H9 (cell line): ENCODE measurements at regions not wholly inside any gene's neighbourhood (a gene's known extent, or its start where the extent isn't known, plus 50 kb on each side); places are given as distances from the start of the nearest gene placed in this dataset.

Experiments used
- DNase-seq: peaks from one replicate; pipeline ENCODE4 v3.0.0-alpha.2; 2017
- H2AFZ ChIP-seq: one replicate; pipeline ENCODE4 v1.6.1; 2013; ENCODE audit warnings: mild to moderate bottlenecking, low read length, control low read depth, moderate library complexity
- H2AK5ac ChIP-seq: 2 replicates; pipeline ENCODE4 v1.6.1; 2013; ENCODE audit warnings: low read length, control low read depth, mixed read lengths; ENCODE audit not compliant: insufficient read length
- H2BK120ac ChIP-seq: one replicate; pipeline ENCODE4 v1.6.1; 2013; ENCODE audit warnings: low read depth, mild to moderate bottlenecking, low read length, control low read depth, inconsistent platforms; ENCODE audit not compliant: poor library complexity, severe bottlenecking
- H2BK12ac ChIP-seq: 2 replicates; pipeline ENCODE4 v1.6.1; 2013; ENCODE audit warnings: low read length, control low read depth, mixed read lengths, low read depth; ENCODE audit not compliant: insufficient read length
- H2BK15ac ChIP-seq: 2 replicates; pipeline ENCODE4 v1.6.1; 2013; ENCODE audit warnings: low read depth, low read length, control low read depth
- H2BK20ac ChIP-seq: one replicate; pipeline ENCODE4 v1.6.1; 2013; ENCODE audit warnings: low read depth, mild to moderate bottlenecking, low read length, control low read depth, inconsistent platforms; ENCODE audit not compliant: poor library complexity, severe bottlenecking
- H2BK5ac ChIP-seq: 2 replicates; pipeline ENCODE4 v1.6.1; 2013; ENCODE audit warnings: low read length, control low read depth, mixed read lengths; ENCODE audit not compliant: insufficient read length
- H3K14ac ChIP-seq: 2 replicates; pipeline ENCODE4 v1.6.1; 2013; ENCODE audit warnings: low read length, control low read depth; ENCODE audit not compliant: insufficient read depth
- H3K18ac ChIP-seq: 2 replicates; pipeline ENCODE4 v1.6.1; 2013; ENCODE audit warnings: low read depth, mild to moderate bottlenecking, mixed read lengths, low read length, control low read depth; ENCODE audit not compliant: insufficient read length
- H3K23ac ChIP-seq: 2 replicates; pipeline ENCODE4 v1.6.1; 2013; ENCODE audit warnings: low read length, control low read depth, mixed read lengths, low read depth; ENCODE audit not compliant: insufficient read length
- H3K23me2 ChIP-seq: 2 replicates; pipeline ENCODE4 v1.6.1; 2013; ENCODE audit warnings: low read depth, mild to moderate bottlenecking, mixed read lengths, low read length, control low read depth; ENCODE audit not compliant: insufficient read length, poor library complexity, severe bottlenecking
- H3K27ac ChIP-seq: 2 replicates; pipeline ENCODE4 v1.5.1; 2013; ENCODE audit warnings: low read length, control low read depth, mixed read lengths, low read depth; ENCODE audit not compliant: insufficient read length
- H3K27me3 ChIP-seq: 2 replicates; pipeline ENCODE4 v1.6.1; 2013; ENCODE audit warnings: low read length, control low read depth, inconsistent platforms; ENCODE audit not compliant: insufficient read depth
- H3K4ac ChIP-seq: 2 replicates; pipeline ENCODE4 v1.6.1; 2013; ENCODE audit warnings: low read depth, mild to moderate bottlenecking, control low read depth, inconsistent platforms, low read length, moderate library complexity
- H3K4me1 ChIP-seq: 2 replicates; pipeline ENCODE4 v1.6.1; 2013; ENCODE audit warnings: low read length, control low read depth, inconsistent platforms; ENCODE audit not compliant: insufficient read depth
- H3K4me2 ChIP-seq: 2 replicates; pipeline ENCODE4 v1.6.1; 2013; ENCODE audit warnings: low read length, control low read depth, mixed read lengths; ENCODE audit not compliant: insufficient read length, insufficient read depth
- H3K56ac ChIP-seq: 2 replicates; pipeline ENCODE4 v1.6.1; 2013; ENCODE audit warnings: low read depth, mild to moderate bottlenecking, mixed read lengths, low read length, control low read depth; ENCODE audit not compliant: insufficient read length
- H3K79me1 ChIP-seq: 2 replicates; pipeline ENCODE4 v1.6.1; 2013; ENCODE audit warnings: low read depth, mild to moderate bottlenecking, moderate library complexity, low read length, control low read depth, inconsistent platforms; ENCODE audit not compliant: insufficient read depth, poor library complexity, severe bottlenecking
- H3K79me2 ChIP-seq: 2 replicates; pipeline ENCODE4 v1.6.1; 2013; ENCODE audit warnings: low read length, control low read depth, inconsistent platforms; ENCODE audit not compliant: insufficient read depth
- H3K9ac ChIP-seq: 2 replicates; pipeline ENCODE4 v1.6.1; 2013; ENCODE audit warnings: low read length, control low read depth, mixed read lengths; ENCODE audit not compliant: insufficient read length; ENCODE audit errors: extremely low read depth
- H3K9me3 ChIP-seq: one replicate; pipeline ENCODE4 v1.6.1; 2013; ENCODE audit warnings: low read depth, low read length, inconsistent platforms; ENCODE audit not compliant: control insufficient read depth
- H3T11ph ChIP-seq: one replicate; pipeline ENCODE4 v1.6.1; 2013; ENCODE audit warnings: mild to moderate bottlenecking, low read length, control low read depth, inconsistent platforms
- H4K20me1 ChIP-seq: one replicate; pipeline ENCODE4 v1.6.1; 2013; ENCODE audit not compliant: control insufficient read depth, insufficient read length, insufficient read depth
- H4K5ac ChIP-seq: 2 replicates; pipeline ENCODE4 v1.6.1; 2013; ENCODE audit warnings: low read depth, mild to moderate bottlenecking, mixed read lengths, low read length, control low read depth; ENCODE audit not compliant: insufficient read length
- H4K8ac ChIP-seq: replicated peaks from 2 replicates; pipeline ENCODE4 v1.6.1; 2013; ENCODE audit warnings: low read length, control low read depth, mixed read lengths, low read depth; ENCODE audit not compliant: insufficient read length
- H4K91ac ChIP-seq: 2 replicates; pipeline ENCODE4 v1.6.1; 2013; ENCODE audit warnings: low read depth, mild to moderate bottlenecking, moderate library complexity, mixed read lengths, low read length, control low read depth; ENCODE audit not compliant: insufficient read length
- H3K27ac Mint-ChIP-seq, 3 experiments: 2 replicates in 2 of 3; 3 replicates in 1 of 3; pipeline ENCODE4 v1.8.0; 2020 to 2021; ENCODE audit warnings: mixed read lengths in 3 of 3, mild to moderate bottlenecking in 1 of 3, moderate library complexity in 1 of 3
- H3K27me3 Mint-ChIP-seq: 2 replicates; pipeline ENCODE4 v1.8.0; 2021; ENCODE audit warnings: low read depth, mild to moderate bottlenecking, moderate library complexity, mixed read lengths
- H3K36me3 Mint-ChIP-seq, 3 experiments: 2 replicates in 2 of 3; 3 replicates in 1 of 3; pipeline ENCODE4 v1.8.0; 2020 to 2021; ENCODE audit warnings: low read depth in 3 of 3, mixed read lengths in 3 of 3; ENCODE audit not compliant: insufficient read depth in 1 of 3
- H3K4me1 Mint-ChIP-seq, 2 experiments: 2 replicates each; pipeline ENCODE4 v1.8.0; 2020; ENCODE audit warnings: mixed read lengths in 2 of 2
- H3K4me3 Mint-ChIP-seq, 2 experiments: 2 replicates in 1 of 2; 3 replicates in 1 of 2; pipeline ENCODE4 v1.8.0; 2020 to 2021; ENCODE audit warnings: mild to moderate bottlenecking in 2 of 2, mixed read lengths in 2 of 2, moderate library complexity in 1 of 2
- H3K9me3 Mint-ChIP-seq, 2 experiments: 2 replicates in 1 of 2; 3 replicates in 1 of 2; pipeline ENCODE4 v1.8.0; 2020; ENCODE audit warnings: mild to moderate bottlenecking in 2 of 2, mixed read lengths in 2 of 2, moderate library complexity in 1 of 2
- WGBS: extraction: QIAGEN DNeasy Blood & Tissue Kit; methylation state at CpG from one replicate; pipeline ENCODE4 v1.1.7; 2013; ENCODE audit warnings: missing lambda C conversion rate, low lambda C conversion rate, mixed read lengths; ENCODE audit not compliant: insufficient read length; ENCODE audit errors: extremely low coverage; 5-methylcytosine and 5-hydroxymethylcytosine counted together
- TF ChIP-seq, protein P1 (sequence below): fragments of 200-600 bp; sonication (generic); conservative IDR thresholded peaks from 3 replicates; pipeline ENCODE4 v1.8.0; 2021; ENCODE audit warnings: antibody characterized with exemption, mild to moderate bottlenecking

DNA sequence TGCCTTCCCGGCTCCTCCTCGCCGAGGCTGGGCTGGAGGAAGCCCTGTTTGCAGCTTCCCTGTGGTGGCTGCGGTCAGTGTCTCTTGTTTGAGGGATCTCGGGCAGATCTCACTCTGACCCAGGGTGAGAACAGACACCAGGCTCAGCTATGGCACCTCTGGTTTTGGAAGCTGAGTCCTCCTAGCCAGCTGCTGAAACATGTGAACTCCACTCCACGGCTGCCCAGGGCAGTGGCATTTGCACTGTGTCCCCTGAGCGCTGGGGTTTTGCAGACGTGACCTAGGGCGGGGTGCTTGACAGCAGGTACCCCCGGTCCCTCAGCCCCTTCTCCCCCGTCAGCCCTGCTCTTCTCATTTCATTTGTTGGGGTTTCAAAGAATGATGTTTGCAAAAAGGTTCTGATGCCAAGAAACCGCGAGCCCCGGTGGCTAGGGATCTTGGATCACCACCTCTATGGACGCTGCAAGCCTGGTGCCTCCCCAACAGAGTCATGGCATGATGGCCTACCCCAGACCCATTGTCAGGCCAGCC, 55.0 kb upstream of the DACT2 start:
- Histone ChIP-seq H3K9me3 (no peaks in the 10 kb centered on the region), H3K4me2 (no peak overlapping the region), H2BK20ac (no peak overlapping the region), H3K79me1 (no peaks in the 10 kb centered on the region), H3T11ph (no peak overlapping the region), H3K4me1 (no peaks in the 10 kb centered on the region), H2AK5ac (no peak overlapping the region), H3K14ac (no peak overlapping the region; the same call in 1 of the 2 replicates), H3K27me3 (no peaks in the 10 kb centered on the region), H3K4ac (no peak overlapping the region), H2BK5ac (no peak overlapping the region), H3K23me2 (no peaks in the 10 kb centered on the region), H3K79me2 (no peaks in the 10 kb centered on the region), H3K9ac (no peak overlapping the region), H4K20me1 (no peaks in the 10 kb centered on the region), H3K23ac (no peak overlapping the region), H2BK15ac (no peak overlapping the region), H4K8ac (no peak overlapping the region), H3K27ac (no peak overlapping the region), H2AFZ (no peak overlapping the region), H4K5ac (no peak overlapping the region), H2BK12ac (no peak overlapping the region), H3K56ac (no peak overlapping the region), H4K91ac (no peak overlapping the region), H3K18ac (no peak overlapping the region), H2BK120ac (no peak overlapping the region)
- Mint-ChIP-seq H3K4me1 (peaks cover 10 to 17% of the 10 kb centered on the region in 2 experiments), H3K27ac (no peak overlapping the region), H3K9me3 (peaks cover 17 to 19% of the 10 kb centered on the region in 2 experiments), H3K27me3 (peaks cover 11% of the 10 kb centered on the region), H3K4me3 (no peak overlapping the region), H3K36me3 (peaks cover 0 to 18% (median 0%) of the 10 kb centered on the region in 3 experiments; a peak in 2 of 7 replicates)
- TF ChIP-seq, protein P1, sequence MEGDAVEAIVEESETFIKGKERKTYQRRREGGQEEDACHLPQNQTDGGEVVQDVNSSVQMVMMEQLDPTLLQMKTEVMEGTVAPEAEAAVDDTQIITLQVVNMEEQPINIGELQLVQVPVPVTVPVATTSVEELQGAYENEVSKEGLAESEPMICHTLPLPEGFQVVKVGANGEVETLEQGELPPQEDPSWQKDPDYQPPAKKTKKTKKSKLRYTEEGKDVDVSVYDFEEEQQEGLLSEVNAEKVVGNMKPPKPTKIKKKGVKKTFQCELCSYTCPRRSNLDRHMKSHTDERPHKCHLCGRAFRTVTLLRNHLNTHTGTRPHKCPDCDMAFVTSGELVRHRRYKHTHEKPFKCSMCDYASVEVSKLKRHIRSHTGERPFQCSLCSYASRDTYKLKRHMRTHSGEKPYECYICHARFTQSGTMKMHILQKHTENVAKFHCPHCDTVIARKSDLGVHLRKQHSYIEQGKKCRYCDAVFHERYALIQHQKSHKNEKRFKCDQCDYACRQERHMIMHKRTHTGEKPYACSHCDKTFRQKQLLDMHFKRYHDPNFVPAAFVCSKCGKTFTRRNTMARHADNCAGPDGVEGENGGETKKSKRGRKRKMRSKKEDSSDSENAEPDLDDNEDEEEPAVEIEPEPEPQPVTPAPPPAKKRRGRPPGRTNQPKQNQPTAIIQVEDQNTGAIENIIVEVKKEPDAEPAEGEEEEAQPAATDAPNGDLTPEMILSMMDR = no peak
- WGBS = no CpG with 5 or more reads among the region's 15 CpGs
- no peak for DNase-seq
